DND-41 (cell line): ENCODE measurements at regions not wholly inside any gene's neighbourhood (a gene's known extent, or its start where the extent isn't known, plus 50 kb on each side); places are given as distances from the start of the nearest gene placed in this dataset.

ENCODE experiments used
- EZH2 ChIP-seq: IDR thresholded peaks from 3 replicates; pipeline ENCODE4 v1.6.1; 2012; ENCODE audit warnings: borderline replicate concordance, low read depth, mild to moderate bottlenecking, moderate library complexity, low read length, inconsistent platforms; ENCODE audit not compliant: severe bottlenecking
- TF ChIP-seq, protein P1 (sequence below): IDR thresholded peaks from 2 replicates; pipeline ENCODE4 v1.5.1; 2012; ENCODE audit warnings: borderline replicate concordance, low read length, moderate library complexity, mild to moderate bottlenecking; ENCODE audit not compliant: poor library complexity, severe bottlenecking; ENCODE audit errors: extremely low read depth

DNA sequence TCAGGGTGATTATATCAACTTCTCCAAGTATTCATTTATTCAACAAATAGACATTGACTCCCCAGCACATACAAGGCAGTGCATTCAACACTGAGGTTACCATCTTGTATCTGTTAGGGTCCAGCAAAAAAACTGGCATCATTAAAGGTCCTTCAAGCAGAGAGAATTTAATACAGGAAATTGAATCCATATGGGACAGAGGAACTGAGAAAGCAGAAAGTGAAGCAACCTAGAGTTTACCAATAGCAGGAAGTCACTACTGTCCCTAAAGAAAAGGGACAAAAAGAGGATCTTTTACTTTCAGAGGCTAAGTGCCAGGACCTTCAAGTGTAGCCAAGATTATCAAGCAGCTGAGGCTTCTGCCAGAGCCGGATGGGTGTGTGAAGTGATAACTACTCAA lies 237.8 kb upstream of the TBX3 start:
- TF ChIP-seq, protein P1, sequence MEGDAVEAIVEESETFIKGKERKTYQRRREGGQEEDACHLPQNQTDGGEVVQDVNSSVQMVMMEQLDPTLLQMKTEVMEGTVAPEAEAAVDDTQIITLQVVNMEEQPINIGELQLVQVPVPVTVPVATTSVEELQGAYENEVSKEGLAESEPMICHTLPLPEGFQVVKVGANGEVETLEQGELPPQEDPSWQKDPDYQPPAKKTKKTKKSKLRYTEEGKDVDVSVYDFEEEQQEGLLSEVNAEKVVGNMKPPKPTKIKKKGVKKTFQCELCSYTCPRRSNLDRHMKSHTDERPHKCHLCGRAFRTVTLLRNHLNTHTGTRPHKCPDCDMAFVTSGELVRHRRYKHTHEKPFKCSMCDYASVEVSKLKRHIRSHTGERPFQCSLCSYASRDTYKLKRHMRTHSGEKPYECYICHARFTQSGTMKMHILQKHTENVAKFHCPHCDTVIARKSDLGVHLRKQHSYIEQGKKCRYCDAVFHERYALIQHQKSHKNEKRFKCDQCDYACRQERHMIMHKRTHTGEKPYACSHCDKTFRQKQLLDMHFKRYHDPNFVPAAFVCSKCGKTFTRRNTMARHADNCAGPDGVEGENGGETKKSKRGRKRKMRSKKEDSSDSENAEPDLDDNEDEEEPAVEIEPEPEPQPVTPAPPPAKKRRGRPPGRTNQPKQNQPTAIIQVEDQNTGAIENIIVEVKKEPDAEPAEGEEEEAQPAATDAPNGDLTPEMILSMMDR, result no peak
- TF ChIP-seq EZH2, result no peak
